Karpas-422 (cell line): ENCODE measurements at regions not wholly inside any gene's neighbourhood (a gene's known extent, or its start where the extent isn't known, plus 50 kb on each side); places are given as distances from the start of the nearest gene placed in this dataset. TPM values are rescaled to one million over a fixed set of nuclear protein-coding genes. Genes with fewer than 3 reads are reported as not detected.

Source experiments
- DNase-seq: peaks from one replicate; pipeline ENCODE4 v3.0.0-alpha.2; 2015
- H2AFZ ChIP-seq: fragments of 200-600 bp; sonication (generic); 2 replicates; pipeline ENCODE4 v1.6.1; 2014; ENCODE audit warnings: antibody characterized with exemption, low read length, mixed read lengths
- H3K27ac ChIP-seq: fragments of 200-600 bp; sonication (generic); 2 replicates; pipeline ENCODE4 v1.5.1; 2014; ENCODE audit warnings: mild to moderate bottlenecking, low read length, moderate library complexity
- H3K27me3 ChIP-seq: fragments of 200-600 bp; sonication (generic); 2 replicates; pipeline ENCODE4 v1.6.1; 2014; ENCODE audit warnings: low read length, mixed read lengths
- H3K36me3 ChIP-seq: fragments of 200-600 bp; sonication (generic); 2 replicates; pipeline ENCODE4 v1.6.1; 2014; ENCODE audit warnings: low read length, mixed read lengths; ENCODE audit not compliant: insufficient read depth
- H3K4me1 ChIP-seq: fragments of 200-600 bp; sonication (generic); 2 replicates; pipeline ENCODE4 v1.6.1; 2014; ENCODE audit warnings: mild to moderate bottlenecking, low read length, mixed read lengths
- H3K4me2 ChIP-seq: fragments of 200-600 bp; sonication (generic); 2 replicates; pipeline ENCODE4 v1.6.1; 2014; ENCODE audit warnings: low read length, low read depth, mild to moderate bottlenecking; ENCODE audit not compliant: poor library complexity, severe bottlenecking
- H3K4me3 ChIP-seq: fragments of 200-600 bp; sonication (generic); 2 replicates; pipeline ENCODE4 v1.5.1; 2014; ENCODE audit warnings: mild to moderate bottlenecking, antibody characterized with exemption, low read length, mixed read lengths
- H3K79me2 ChIP-seq: fragments of 200-600 bp; sonication (generic); 2 replicates; pipeline ENCODE4 v1.6.1; 2014; ENCODE audit warnings: mild to moderate bottlenecking, low read length, mixed read lengths
- H3K9ac ChIP-seq: fragments of 200-600 bp; sonication (generic); 2 replicates; pipeline ENCODE4 v1.6.0; 2014; ENCODE audit warnings: low read length
- H3K9me2 ChIP-seq: fragments of 200-600 bp; sonication (generic), shearing (Covaris generic); replicated peaks from 2 replicates; pipeline ENCODE4 v1.6.0; 2014; ENCODE audit warnings: mild to moderate bottlenecking, low read length, moderate library complexity; ENCODE audit not compliant: insufficient read depth
- H3K9me3 ChIP-seq: fragments of 300-700, 200-600 bp; sonication (generic); 2 replicates; pipeline ENCODE4 v1.6.1; 2014; ENCODE audit warnings: low read length, mixed read lengths
- H4K20me1 ChIP-seq: fragments of 200-600 bp; sonication (generic); 2 replicates; pipeline ENCODE4 v1.6.1; 2014; ENCODE audit warnings: mild to moderate bottlenecking, antibody characterized with exemption, low read length, low read depth; ENCODE audit not compliant: insufficient read depth
- small RNA-seq: library from RNA; depleted of rRNA; stranded (forward); fragments of <200 nt; gene quantifications from one replicate; pipeline ENCODE3, GENCODE V24; 2014

DNA sequence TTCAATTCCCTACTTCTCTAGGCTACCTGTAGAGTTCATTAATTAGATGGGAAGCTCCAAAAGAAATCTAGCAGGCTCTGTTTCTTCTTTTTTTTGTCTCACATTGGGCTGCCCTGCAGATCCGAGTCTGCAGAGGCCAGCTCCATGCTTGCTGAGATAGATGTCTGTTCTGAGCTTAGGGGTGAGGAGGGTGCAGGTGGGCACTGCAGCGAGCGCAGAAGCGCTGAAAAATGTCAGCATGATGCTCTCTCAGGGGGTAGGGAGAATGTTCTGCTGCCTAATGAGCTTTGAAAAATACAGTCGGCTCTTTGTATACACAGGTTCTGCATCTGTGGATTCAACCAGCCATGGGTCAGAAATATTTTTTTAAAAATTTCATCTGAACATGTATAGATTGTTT, 56.8 kb upstream of the KCNA3 start:
- Histone ChIP-seq H3K27me3 (no peaks in the 10 kb centered on the region), H3K9me3 (no peaks in the 10 kb centered on the region), H3K4me2 (no peak overlapping the region), H3K4me3 (no peak overlapping the region), H3K27ac (no peak overlapping the region), H3K4me1 (no peaks in the 10 kb centered on the region; the same call in 1 of the 2 replicates), H3K9me2 (no peaks in the 10 kb centered on the region), H3K79me2 (no peaks in the 10 kb centered on the region), H4K20me1 (no peaks in the 10 kb centered on the region), H2AFZ (no peak overlapping the region), H3K36me3 (no peaks in the 10 kb centered on the region), H3K9ac (no peak overlapping the region)
- no peak for DNase-seq

DNA sequence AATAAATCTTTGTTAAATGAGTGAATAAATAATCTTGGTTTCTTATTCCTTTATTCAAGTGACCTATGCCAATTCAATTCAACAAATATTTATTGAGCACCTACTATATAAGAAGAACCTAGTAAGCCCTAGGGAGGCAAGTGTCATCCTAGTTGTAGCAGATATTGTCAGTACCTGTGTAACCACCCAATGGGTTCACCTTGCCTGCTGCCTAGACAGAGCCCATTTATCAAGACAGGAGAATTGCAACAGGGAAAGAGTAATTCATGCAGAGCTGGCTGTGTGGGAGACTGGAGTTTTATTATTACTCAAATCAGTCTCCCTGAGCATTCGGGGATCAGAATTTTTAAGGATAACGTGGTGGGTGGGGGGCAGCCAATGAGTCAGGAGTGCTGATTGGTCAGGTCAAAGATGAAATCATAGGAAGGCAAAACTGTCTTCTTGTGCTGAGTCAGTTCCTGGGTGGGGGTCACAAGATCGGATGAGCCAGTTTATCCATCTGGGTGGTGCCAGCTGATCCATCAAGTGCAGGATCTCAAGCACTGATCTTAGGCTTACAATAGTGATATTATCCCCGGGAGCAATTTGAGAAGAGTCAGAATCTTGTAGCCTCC, 53.8 kb upstream of the KCNA3 start:
- no peaks in the 10 kb centered on the region; the same call in 1 of the 2 replicates for H3K4me1 ChIP-seq
- no peak overlapping the region for H3K4me2 ChIP-seq
- H3K4me3 ChIP-seq: no peak overlapping the region
- no peaks in the 10 kb centered on the region for H3K36me3 ChIP-seq
- H3K27ac ChIP-seq: no peak overlapping the region
- H3K27me3 ChIP-seq: no peaks in the 10 kb centered on the region
- no peaks in the 10 kb centered on the region for H3K9me2 ChIP-seq
- no peaks in the 10 kb centered on the region for H3K9me3 ChIP-seq
- no peaks in the 10 kb centered on the region for H4K20me1 ChIP-seq
- no peak overlapping the region for H3K9ac ChIP-seq
- H3K79me2 ChIP-seq: no peaks in the 10 kb centered on the region
- no peak overlapping the region for H2AFZ ChIP-seq
- DNase-seq: no peak

DNA sequence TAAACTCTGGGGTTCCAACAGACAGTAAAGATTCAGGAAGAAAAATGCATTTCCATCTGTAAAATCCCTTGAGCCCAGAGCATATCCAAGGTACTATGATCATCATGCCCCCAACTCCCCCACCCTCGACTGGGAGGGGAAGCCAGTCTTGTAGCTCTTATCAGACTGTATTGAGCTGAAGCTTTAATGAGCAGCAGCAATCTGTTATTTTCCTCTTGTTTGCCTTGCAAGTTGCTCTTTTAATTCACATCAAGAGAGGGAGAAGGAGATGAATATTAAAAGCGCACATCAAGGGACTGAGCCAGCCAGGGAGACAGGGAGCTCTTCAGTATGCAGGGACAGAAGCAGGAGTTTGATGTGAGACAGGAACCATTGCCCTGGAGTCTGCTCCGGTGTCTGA, 52.5 kb upstream of the KCNA3 start:
- Histone ChIP-seq H3K4me2 (no peak overlapping the region), H4K20me1 (no peaks in the 10 kb centered on the region), H2AFZ (no peak overlapping the region), H3K79me2 (no peaks in the 10 kb centered on the region), H3K9me2 (no peaks in the 10 kb centered on the region), H3K27ac (no peak overlapping the region), H3K36me3 (no peaks in the 10 kb centered on the region), H3K9ac (no peak overlapping the region), H3K9me3 (no peaks in the 10 kb centered on the region), H3K4me3 (no peak overlapping the region), H3K27me3 (no peaks in the 10 kb centered on the region), H3K4me1 (no peaks in the 10 kb centered on the region; the same call in 1 of the 2 replicates)
- no peak for DNase-seq

DNA sequence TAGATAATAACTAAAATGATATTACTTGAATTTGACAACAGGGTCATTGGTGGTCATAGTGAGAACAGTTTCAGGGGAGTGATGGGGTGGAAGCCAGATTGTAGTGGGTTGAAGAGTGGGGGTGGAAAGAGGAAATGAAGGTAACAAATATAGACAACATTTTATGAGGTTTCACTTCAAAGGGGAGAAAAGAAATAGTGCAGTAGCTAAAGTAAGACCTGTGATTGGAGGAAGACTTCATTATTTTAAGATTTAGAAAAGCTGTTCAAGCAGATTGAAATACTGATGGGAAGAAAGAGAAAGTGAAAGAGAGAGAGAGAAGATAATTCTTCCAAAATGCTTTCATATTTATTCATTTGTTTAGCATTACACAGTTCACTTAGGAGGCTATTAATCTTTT, 52.0 kb upstream of the KCNA3 start:
- no peak overlapping the region for H3K4me2 ChIP-seq
- DNase-seq: no peak
- H4K20me1 ChIP-seq: no peaks in the 10 kb centered on the region
- no peaks in the 10 kb centered on the region for H3K9me2 ChIP-seq
- no peak overlapping the region for H3K9ac ChIP-seq
- no peaks in the 10 kb centered on the region for H3K9me3 ChIP-seq
- no peak overlapping the region for H3K27ac ChIP-seq
- no peaks in the 10 kb centered on the region for H3K36me3 ChIP-seq
- no peak overlapping the region for H3K4me3 ChIP-seq
- H3K79me2 ChIP-seq: no peaks in the 10 kb centered on the region
- H2AFZ ChIP-seq: no peak overlapping the region
- H3K27me3 ChIP-seq: no peaks in the 10 kb centered on the region
- no peaks in the 10 kb centered on the region; the same call in 1 of the 2 replicates for H3K4me1 ChIP-seq

Small RNAs in the stretch of these regions (small RNA-seq; reads per million reads assigned to genes)
- not detected for gene RF00019
